HFF-Myc (cell line): ENCODE measurements at regions not wholly inside any gene's neighbourhood (a gene's known extent, or its start where the extent isn't known, plus 50 kb on each side); places are given as distances from the start of the nearest gene placed in this dataset.
"Not testable (repeated sequence)": the region's sequence is repeated elsewhere in the genome, so short reads cannot be mapped to it uniquely, and the experiment has no call there.

Experiments used
- DNase-seq: peaks from one replicate; pipeline ENCODE4 v3.0.0-alpha.2; 2011; ENCODE audit warnings: low read depth; ENCODE audit errors: extremely low read depth
- H3K4me3 ChIP-seq: replicated peaks from 2 replicates; pipeline ENCODE4 v1.5.1; 2011; ENCODE audit warnings: low read depth, mild to moderate bottlenecking, control low read depth, low read length
- CTCF ChIP-seq: IDR thresholded peaks from 2 replicates; pipeline ENCODE4 v1.5.1; 2012; ENCODE audit warnings: mild to moderate bottlenecking, low read depth, low read length, control low read depth; ENCODE audit errors: missing control alignments

DNA sequence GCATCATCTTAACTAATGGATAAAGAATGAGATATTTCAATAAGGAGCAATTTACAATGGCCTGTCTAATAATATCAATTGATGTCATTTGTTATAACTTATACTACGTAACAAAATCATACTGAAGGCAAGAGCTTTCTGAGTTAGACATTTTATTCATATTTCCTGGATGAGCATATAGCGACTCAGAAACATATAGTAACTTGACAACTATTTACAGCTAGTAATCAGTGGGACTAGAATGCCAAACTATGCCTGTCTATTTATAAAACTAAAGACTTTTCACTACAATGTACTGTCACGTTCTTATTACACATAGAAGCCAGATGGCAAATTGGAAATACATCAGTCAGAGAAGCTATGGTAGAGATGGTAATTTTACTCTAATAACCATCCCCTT, 766.2 kb upstream of the TMEFF2 start:
- no peak overlapping the region for H3K4me3 ChIP-seq
- no peak for DNase-seq

DNA sequence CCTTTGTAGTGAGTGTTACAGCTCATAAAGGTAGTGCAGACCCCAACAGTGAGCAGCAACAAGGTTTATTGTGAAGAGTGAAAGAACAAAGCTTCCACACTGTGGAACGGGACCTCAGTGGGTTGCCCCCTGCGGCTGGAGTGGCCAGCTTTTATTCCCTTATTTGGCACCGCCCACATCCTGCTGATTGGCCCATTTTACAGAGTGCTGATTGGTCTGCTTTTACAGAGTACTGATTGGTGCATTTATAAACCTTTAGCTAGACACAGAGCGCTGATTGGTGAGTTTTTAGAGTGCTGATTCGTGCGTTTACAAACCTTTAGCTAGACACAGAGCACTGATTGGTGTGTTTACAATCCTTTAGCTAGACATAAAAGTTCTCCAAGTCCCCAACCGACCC, 763.9 kb upstream of the TMEFF2 start:
- not testable (repeated sequence) for DNase-seq

More for the DNA sequence above, 766.2 kb upstream of the TMEFF2 start:
- no peak for TF ChIP-seq CTCF

GRCh38 chr2:192957425-192957824, 762.7 kb upstream of the TMEFF2 start:
- H3K4me3 ChIP-seq = no peak overlapping the region
- no peak for DNase-seq
- TF ChIP-seq CTCF = no peak

More for the DNA sequence above, 763.9 kb upstream of the TMEFF2 start:
- H3K4me3 ChIP-seq = not testable (repeated sequence)

DNA sequence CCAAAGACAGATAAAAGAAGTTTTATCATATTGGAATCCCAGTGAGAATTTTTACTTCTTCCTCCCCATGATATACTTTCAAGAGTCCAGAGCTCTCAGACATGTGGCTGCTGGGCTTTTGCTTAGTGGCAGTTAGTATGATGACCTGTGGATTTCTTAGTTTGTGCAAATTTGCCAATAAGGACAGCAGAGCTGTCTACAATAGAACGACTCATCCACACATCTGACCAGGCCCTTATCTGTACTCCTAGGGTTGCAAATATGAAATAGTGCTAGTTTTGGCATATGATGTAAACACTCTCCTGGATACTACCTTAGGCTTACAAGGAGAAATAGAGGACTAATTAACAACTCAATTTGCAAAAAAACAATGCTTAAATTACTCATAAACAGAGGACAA, 758.4 kb upstream of the TMEFF2 start:
- no peak for TF ChIP-seq CTCF
- H3K4me3 ChIP-seq = no peak overlapping the region
- DNase-seq = no peak

GRCh38 chr2:192952245-192952644, 757.5 kb upstream of the TMEFF2 start:
- no peak for DNase-seq
- H3K4me3 ChIP-seq = no peak overlapping the region
- TF ChIP-seq CTCF = no peak

DNA sequence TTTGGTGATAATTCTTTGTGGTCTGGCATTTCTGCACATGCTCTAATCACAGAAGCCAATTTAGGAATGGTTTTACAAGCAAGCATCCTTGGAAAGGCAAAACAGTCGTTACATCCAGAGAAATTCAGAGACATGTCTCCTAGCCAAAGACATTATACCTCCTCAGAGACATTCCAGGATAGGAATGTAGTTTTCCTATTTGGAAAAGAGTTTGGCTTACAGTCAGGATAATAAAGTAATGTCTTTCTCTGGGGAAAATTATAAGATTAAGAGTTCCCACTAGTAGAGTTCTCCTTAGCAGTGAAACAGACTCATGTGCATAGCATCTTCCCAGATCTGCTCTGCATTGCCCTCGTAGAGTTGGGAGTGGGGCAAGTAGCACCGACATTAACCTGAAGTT, 753.6 kb upstream of the TMEFF2 start:
- no peak for TF ChIP-seq CTCF
- no peak overlapping the region for H3K4me3 ChIP-seq
- no peak for DNase-seq

DNA sequence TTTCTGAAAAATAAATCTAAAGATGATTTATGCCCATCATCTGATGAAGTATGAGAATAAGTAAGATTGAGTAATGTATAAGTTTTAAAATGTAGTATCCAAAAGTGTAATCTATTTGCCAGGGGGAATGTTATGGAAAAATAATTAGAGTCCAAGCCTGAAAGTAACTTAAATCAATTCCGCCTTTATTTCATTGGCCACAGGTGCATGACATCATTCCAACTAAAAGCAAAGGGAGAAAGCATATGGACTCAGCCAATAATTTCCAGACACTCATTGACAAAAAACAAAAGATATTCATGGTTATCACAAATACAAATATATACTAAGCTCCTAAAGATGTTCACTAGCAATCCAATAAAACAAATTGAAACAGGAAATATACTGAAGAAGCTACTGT, 752.6 kb upstream of the TMEFF2 start:
- DNase-seq = no peak
- TF ChIP-seq CTCF = no peak
- no peak overlapping the region for H3K4me3 ChIP-seq
